ENCODE measurements at regions not wholly inside any gene's neighbourhood (a gene's known extent, or its start where the extent isn't known, plus 50 kb on each side); places are given as distances from the start of the nearest gene placed in this dataset.

DNA sequence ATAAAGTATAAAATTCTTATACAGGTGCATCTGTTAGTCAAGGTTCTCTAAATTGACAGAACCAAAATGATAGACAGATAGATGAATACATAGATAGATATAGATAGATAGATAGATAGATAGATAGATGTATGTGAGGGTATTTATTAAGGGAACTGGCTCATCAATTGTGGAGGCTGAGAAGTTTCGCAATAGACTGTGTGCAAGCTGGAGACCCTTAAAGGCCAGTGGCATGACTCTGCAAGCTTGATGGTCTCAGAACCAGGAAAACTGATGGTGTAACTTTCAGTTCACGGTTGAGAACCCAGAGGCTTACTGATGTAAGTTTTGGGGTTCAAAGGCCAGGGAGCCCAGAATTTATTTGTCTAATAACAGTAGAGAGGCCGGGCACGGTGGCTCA is 1123.7 kb upstream of the CADM2 start:
- no peaks in the 10 kb centered on the region for H3K36me3 ChIP-seq (ENCODE audit: control insufficient read depth in 1 of 2, insufficient read depth in 2 of 2, low read length in 2 of 2)
- intact Hi-C loops (cut with micrococcal nuclease) = no loop called here
- no peak overlapping the region for H3K9ac ChIP-seq (ENCODE audit: low read length)
- DNase-seq (ENCODE audit: low read depth, low spot score) (no peak), ATAC-seq (no peak)
- H3K9me2 ChIP-seq (ENCODE audit: insufficient read depth) = no peaks in the 10 kb centered on the region
- BruUV-seq (replicated peaks) = no TSS peak
- no peak overlapping the region for H3K27ac ChIP-seq (ENCODE audit: low read depth, low read length)
- no peaks in the 10 kb centered on the region for H4K20me1 ChIP-seq (ENCODE audit: insufficient read depth)
- no peaks in the 10 kb centered on the region for H3K4me1 ChIP-seq (ENCODE audit: control insufficient read depth in 1 of 2, insufficient read depth in 2 of 2, low read length in 2 of 2)
- H3K9me3 ChIP-seq (ENCODE audit: control insufficient read depth in 1 of 2, insufficient read depth in 1 of 2, low read depth in 1 of 2, low read length in 2 of 2) = peaks cover 5 to 21% of the 10 kb centered on the region in 2 experiments; a peak in 2 of 4 replicates
- no peak overlapping the region for H3K4me3 ChIP-seq (replicated peaks in 1 of 2; ENCODE audit: low read depth in 1 of 2, low read length in 2 of 2)
- H2AFZ ChIP-seq (ENCODE audit: low read depth, low read length, poor library complexity, severe bottlenecking) = no peak overlapping the region
- no peak overlapping the region for H3K4me2 ChIP-seq (ENCODE audit: low read length)
- H3K79me2 ChIP-seq (ENCODE audit: insufficient read depth, low read length) = no peaks in the 10 kb centered on the region
- RAD21 ChIA-PET (ENCODE audit: low non-redundant PET in 1 of 2, low total read pairs in 2 of 2, uncharacterized antibody in 2 of 2, unreplicated experiment in 2 of 2) = no interaction called here
- POLR2A ChIA-PET = no interaction called here
- CTCF ChIA-PET = no interaction called here
- TF ChIP-seq YY1 (IDR thresholded peaks at IDR 0.05; ENCODE audit: extremely low read depth, insufficient replicate concordance, low read depth, low read length) = no peak
- H3K27me3 ChIP-seq (ENCODE audit: insufficient read depth, low read length) = no peaks in the 10 kb centered on the region

- intact Hi-C loops (cut with micrococcal nuclease) = no loop called here
- Histone ChIP-seq H3K27ac (ENCODE audit: low read depth, low read length) (no peak overlapping the region), H3K4me2 (ENCODE audit: low read length) (no peak overlapping the region), H3K36me3 (ENCODE audit: control insufficient read depth in 1 of 2, insufficient read depth in 2 of 2, low read length in 2 of 2) (no peaks in the 10 kb centered on the region), H3K79me2 (ENCODE audit: insufficient read depth, low read length) (no peaks in the 10 kb centered on the region), H3K4me1 (ENCODE audit: control insufficient read depth in 1 of 2, insufficient read depth in 2 of 2, low read length in 2 of 2) (no peaks in the 10 kb centered on the region), H3K9ac (ENCODE audit: low read length) (no peak overlapping the region), H3K9me3 (ENCODE audit: control insufficient read depth in 1 of 2, insufficient read depth in 1 of 2, low read depth in 1 of 2, low read length in 2 of 2) (peaks cover 15 to 16% of the 10 kb centered on the region in 2 experiments; a peak in 2 of 4 replicates), H3K4me3 (replicated peaks in 1 of 2; ENCODE audit: low read depth in 1 of 2, low read length in 2 of 2) (no peak overlapping the region), H3K9me2 (ENCODE audit: insufficient read depth) (no peaks in the 10 kb centered on the region), H2AFZ (ENCODE audit: low read depth, low read length, poor library complexity, severe bottlenecking) (no peak overlapping the region), H3K27me3 (ENCODE audit: insufficient read depth, low read length) (no peaks in the 10 kb centered on the region), H4K20me1 (ENCODE audit: insufficient read depth) (no peaks in the 10 kb centered on the region)
- no TSS peak for BruUV-seq (replicated peaks)
- DNase-seq (ENCODE audit: low read depth, low spot score) (no peak), ATAC-seq (no peak)
- RAD21 ChIA-PET (ENCODE audit: low non-redundant PET in 1 of 2, low total read pairs in 2 of 2, uncharacterized antibody in 2 of 2, unreplicated experiment in 2 of 2) = no interaction called here
- CTCF ChIA-PET = no interaction called here
- TF ChIP-seq TCF7L2 (IDR thresholded peaks at IDR 0.05; ENCODE audit: borderline replicate concordance, extremely low read depth, insufficient read depth, insufficient read length) = no peak
- POLR2A ChIA-PET = no interaction called here
Observed at GRCh38 chr3:83842511-83842910, 1116.3 kb upstream of the CADM2 start.

DNA sequence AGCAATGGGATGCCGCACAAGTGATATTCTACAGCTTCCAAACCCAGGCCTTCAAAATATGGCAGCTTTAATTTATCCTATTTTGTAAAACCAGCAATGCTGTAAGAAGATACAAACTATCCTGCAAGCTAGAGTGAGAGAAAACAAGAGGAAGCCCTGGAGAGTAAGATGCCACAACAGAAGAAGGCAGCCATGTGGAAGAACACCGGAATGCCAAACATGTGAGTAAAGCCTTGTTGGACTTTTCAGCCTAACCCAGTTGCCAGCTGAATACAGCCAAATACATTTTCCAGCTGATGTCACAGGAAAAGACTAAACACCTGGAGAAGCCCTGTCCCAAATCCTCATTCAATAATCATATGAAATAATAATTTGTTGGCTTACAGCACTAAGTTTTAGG is 1115.1 kb upstream of the CADM2 start:
- Histone ChIP-seq H3K27me3 (ENCODE audit: insufficient read depth, low read length) (no peaks in the 10 kb centered on the region), H4K20me1 (ENCODE audit: insufficient read depth) (no peaks in the 10 kb centered on the region), H2AFZ (ENCODE audit: low read depth, low read length, poor library complexity, severe bottlenecking) (no peak overlapping the region), H3K9me2 (ENCODE audit: insufficient read depth) (no peaks in the 10 kb centered on the region), H3K4me3 (replicated peaks in 1 of 2; ENCODE audit: low read depth in 1 of 2, low read length in 2 of 2) (no peak overlapping the region), H3K79me2 (ENCODE audit: insufficient read depth, low read length) (no peaks in the 10 kb centered on the region), H3K9ac (ENCODE audit: low read length) (no peak overlapping the region), H3K36me3 (ENCODE audit: control insufficient read depth in 1 of 2, insufficient read depth in 2 of 2, low read length in 2 of 2) (no peaks in the 10 kb centered on the region), H3K27ac (ENCODE audit: low read depth, low read length) (no peak overlapping the region), H3K9me3 (ENCODE audit: control insufficient read depth in 1 of 2, insufficient read depth in 1 of 2, low read depth in 1 of 2, low read length in 2 of 2) (peaks cover 16 to 19% of the 10 kb centered on the region in 2 experiments; a peak in 2 of 4 replicates), H3K4me2 (ENCODE audit: low read length) (no peak overlapping the region), H3K4me1 (ENCODE audit: control insufficient read depth in 1 of 2, insufficient read depth in 2 of 2, low read length in 2 of 2) (no peaks in the 10 kb centered on the region)
- no TSS peak for BruUV-seq (replicated peaks)
- RAD21 ChIA-PET (ENCODE audit: low non-redundant PET in 1 of 2, low total read pairs in 2 of 2, uncharacterized antibody in 2 of 2, unreplicated experiment in 2 of 2) = no interaction called here
- CTCF ChIA-PET = no interaction called here
- intact Hi-C loops (cut with micrococcal nuclease) = no loop called here
- ATAC-seq = no peak
- no peak for TF ChIP-seq JUND (IDR thresholded peaks at IDR 0.05)
- no peak for DNase-seq (ENCODE audit: low read depth, low spot score)
- POLR2A ChIA-PET = no interaction called here
